Activated T-helper 9 cell treated with anti-CD3 and anti-CD28 coated beads, Interleukin-2, amount 50 U/mL, for 16 hours (primary cell): ENCODE measurements at regions not wholly inside any gene's neighbourhood (a gene's known extent, or its start where the extent isn't known, plus 50 kb on each side); places are given as distances from the start of the nearest gene placed in this dataset.
"Not testable (repeated sequence)": the region's sequence is repeated elsewhere in the genome, so short reads cannot be mapped to it uniquely, and the experiment has no call there.

ENCODE experiments used
- DNase-seq: peaks from one replicate; pipeline ENCODE4 v3.0.0-alpha.2; 2020; ENCODE audit warnings: low read depth

- no peak for DNase-seq
Measured at GRCh38 chr16:86344586-86344871, 165.8 kb upstream of the FOXF1 start.

GRCh38 chr16:86344881-86345280, 165.4 kb upstream of the FOXF1 start:
- DNase-seq = no peak

- DNase-seq = no peak
Measured at GRCh38 chr16:86345516-86345915, 164.8 kb upstream of the FOXF1 start.

- DNase-seq = no peak
Measured at GRCh38 chr16:86346034-86346433, 164.3 kb upstream of the FOXF1 start.

- DNase-seq = no peak
Measured at GRCh38 chr16:86347090-86347489, 163.2 kb upstream of the FOXF1 start.

GRCh38 chr16:86347916-86348555, 162.3 kb upstream of the FOXF1 start:
- no peak for DNase-seq

- no peak for DNase-seq
Measured at GRCh38 chr16:86349338-86349900, 160.9 kb upstream of the FOXF1 start.

GRCh38 chr16:86350289-86350688, 160.0 kb upstream of the FOXF1 start:
- no peak for DNase-seq

GRCh38 chr16:86351041-86351784, 159.1 kb upstream of the FOXF1 start:
- DNase-seq = no peak

- not testable (repeated sequence) for DNase-seq
Measured at GRCh38 chr16:86351785-86352139, 158.6 kb upstream of the FOXF1 start.

GRCh38 chr16:86353148-86353547, 157.2 kb upstream of the FOXF1 start:
- no peak for DNase-seq

- DNase-seq = no peak
Measured at GRCh38 chr16:86353948-86354347, 156.4 kb upstream of the FOXF1 start.

GRCh38 chr16:86354641-86355513, 155.4 kb upstream of the FOXF1 start:
- no peak for DNase-seq

GRCh38 chr16:86355531-86355930, 154.8 kb upstream of the FOXF1 start:
- no peak for DNase-seq

GRCh38 chr16:86355951-86356350, 154.4 kb upstream of the FOXF1 start:
- no peak for DNase-seq

GRCh38 chr16:86356804-86357203, 153.5 kb upstream of the FOXF1 start:
- no peak for DNase-seq

GRCh38 chr16:86357303-86357702, 153.0 kb upstream of the FOXF1 start:
- DNase-seq = no peak

- DNase-seq = no peak
Measured at GRCh38 chr16:86357950-86358349, 152.4 kb upstream of the FOXF1 start.

- DNase-seq = no peak
Measured at GRCh38 chr16:86359571-86359970, 150.8 kb upstream of the FOXF1 start.

GRCh38 chr16:86362155-86362849, 148.0 kb upstream of the FOXF1 start:
- DNase-seq = no peak

GRCh38 chr16:86363057-86363490, 147.3 kb upstream of the FOXF1 start:
- no peak for DNase-seq
